B cell (primary cell): ENCODE measurements at regions not wholly inside any gene's neighbourhood (a gene's known extent, or its start where the extent isn't known, plus 50 kb on each side); places are given as distances from the start of the nearest gene placed in this dataset.

ENCODE experiments used
- ATAC-seq: fragments of 200-7000 bp; cut with Tn5 transposase; one replicate; pipeline ENCODE4 v1.10.0; 2021; ENCODE audit warnings: low read depth, mild to moderate bottlenecking, moderate number of reproducible peaks, moderate library complexity
- CTCF ChIA-PET: fragments of 350-600 bp; sonication (Branson Sonifier 250); formaldehyde crosslinking; loops from one replicate; lab custom pipeline; 2021; ENCODE audit warnings: antibody characterized with exemption, inconsistent platforms; lab: Charles Lee
- POLR2A ChIA-PET: fragments of 350-600 bp; sonication (Branson Sonifier 250); formaldehyde crosslinking; loops from one replicate; lab custom pipeline; 2021; ENCODE audit warnings: antibody characterized with exemption; lab: Charles Lee
- DNase-seq: peaks from one replicate; pipeline ENCODE4 v3.0.0; 2013
- H2AFZ ChIP-seq: 2 replicates; pipeline ENCODE4 v1.6.1; 2012; ENCODE audit warnings: mild to moderate bottlenecking, low read depth, low read length; ENCODE audit not compliant: insufficient read depth, poor library complexity, severe bottlenecking
- H3K27ac ChIP-seq, 2 donors: 1 replicate in 1 of 2; 2 replicates in 1 of 2; pipeline ENCODE4 v1.5.1; 2012 to 2013; ENCODE audit warnings: low read length in 2 of 2, mild to moderate bottlenecking in 2 of 2, moderate library complexity in 1 of 2
- H3K27me3 ChIP-seq, 4 experiments: fragments of 200-600 bp in 1 of 4; sonication (generic) in 1 of 4; replicated peaks in 1 of 4; 1 replicate in 2 of 4; 2 replicates in 2 of 4; pipeline versions ENCODE4 v1.6.1 to v1.7.0; 2013 to 2016; ENCODE audit warnings: low read length in 3 of 4, mild to moderate bottlenecking in 2 of 4, mixed read lengths in 1 of 4, moderate library complexity in 1 of 4; ENCODE audit not compliant: insufficient read depth in 4 of 4, control insufficient read depth in 3 of 4; ENCODE audit errors: control extremely low read depth in 1 of 4
- H3K36me3 ChIP-seq, 2 experiments: replicated peaks in 1 of 2; 1 replicate in 1 of 2; 2 replicates in 1 of 2; pipeline versions ENCODE4 v1.6.1 to v1.7.1; 2013; ENCODE audit warnings: low read length in 1 of 2; ENCODE audit not compliant: insufficient read depth in 2 of 2, control insufficient read depth in 1 of 2; ENCODE audit errors: control extremely low read depth in 1 of 2, extremely low read depth in 1 of 2
- H3K4me1 ChIP-seq, 2 donors: fragments of 200-600 bp in 1 of 2; sonication (generic) in 1 of 2; 1 replicate in 1 of 2; 2 replicates in 1 of 2; pipeline versions ENCODE4 v1.5.1 to v1.6.1; 2013 to 2017; ENCODE audit warnings: low read length in 2 of 2; ENCODE audit not compliant: control insufficient read depth in 2 of 2, insufficient read depth in 2 of 2
- H3K4me2 ChIP-seq: replicated peaks from 2 replicates; pipeline ENCODE3; 2012; ENCODE audit warnings: mild to moderate bottlenecking, low read depth, low read length; ENCODE audit not compliant: poor library complexity, severe bottlenecking
- H3K4me3 ChIP-seq, 5 experiments: fragments of 200-600 bp in 1 of 5; sonication (generic) in 1 of 5; 1 replicate in 3 of 5; 2 replicates in 2 of 5; pipeline versions ENCODE4 v1.5.1 to v1.7.0; 2011 to 2016; ENCODE audit warnings: low read length in 4 of 5, mild to moderate bottlenecking in 4 of 5, low read depth in 2 of 5, control low read depth in 1 of 5, moderate library complexity in 1 of 5; ENCODE audit not compliant: insufficient read depth in 1 of 5; ENCODE audit errors: control extremely low read depth in 1 of 5, extremely low read depth in 1 of 5
- H3K79me2 ChIP-seq: fragments of 200-600 bp; sonication (generic); one replicate; pipeline ENCODE4 v1.6.0; 2016; ENCODE audit warnings: low read length; ENCODE audit not compliant: control insufficient read depth, insufficient read depth
- H3K9ac ChIP-seq: fragments of 200-600 bp; sonication (generic); 2 replicates; pipeline ENCODE4 v1.6.1; 2017; ENCODE audit warnings: mild to moderate bottlenecking, low read length, moderate library complexity
- H3K9me3 ChIP-seq, 3 donors: one replicate each; pipeline versions ENCODE4 v1.6.1 to v1.7.1; 2013; ENCODE audit warnings: low read length in 2 of 3; ENCODE audit not compliant: control insufficient read depth in 2 of 3, insufficient read depth in 1 of 3; ENCODE audit errors: control extremely low read depth in 1 of 3
- H4K20me1 ChIP-seq: 2 replicates; pipeline ENCODE4 v1.6.0; 2012; ENCODE audit warnings: mild to moderate bottlenecking, low read length; ENCODE audit not compliant: insufficient read depth, control insufficient read depth, poor library complexity, severe bottlenecking
- H3K27ac Mint-ChIP-seq: one replicate; pipeline ENCODE4 v1.8.0; 2021; ENCODE audit warnings: mixed read lengths
- H3K27me3 Mint-ChIP-seq: one replicate; pipeline ENCODE4 v1.8.0; 2021; ENCODE audit warnings: mixed read lengths
- H3K4me1 Mint-ChIP-seq: one replicate; pipeline ENCODE4 v1.8.0; 2021; ENCODE audit warnings: mixed read lengths
- H3K4me3 Mint-ChIP-seq: one replicate; pipeline ENCODE4 v1.8.0; 2021; ENCODE audit warnings: mixed read lengths
- H3K9me3 Mint-ChIP-seq: one replicate; pipeline ENCODE4 v1.8.0; 2022; ENCODE audit warnings: mixed read lengths; ENCODE audit not compliant: insufficient read depth
- CTCF ChIP-seq: fragments of 200-600 bp; IDR thresholded peaks from one replicate; pipeline ENCODE4 v1.8.0; 2022; ENCODE audit warnings: antibody characterized with exemption, mild to moderate bottlenecking
- EZH2 ChIP-seq: IDR thresholded peaks from 2 replicates; pipeline ENCODE4 v1.6.1; 2012; ENCODE audit warnings: borderline replicate concordance, low read depth, mild to moderate bottlenecking, moderate library complexity, low read length; ENCODE audit not compliant: insufficient read depth, poor library complexity, severe bottlenecking
- WGBS: methylation state at CpG from one replicate; pipeline ENCODE4 v1.1.5; 2013; ENCODE audit warnings: missing lambda C conversion rate; ENCODE audit not compliant: insufficient coverage; 5-methylcytosine and 5-hydroxymethylcytosine counted together
- intact Hi-C: fragments of 100-400 bp; cut with micrococcal nuclease; formaldehyde crosslinking; loops from one replicate; pipeline ENCODE4 v1.10.0; 2022

DNA sequence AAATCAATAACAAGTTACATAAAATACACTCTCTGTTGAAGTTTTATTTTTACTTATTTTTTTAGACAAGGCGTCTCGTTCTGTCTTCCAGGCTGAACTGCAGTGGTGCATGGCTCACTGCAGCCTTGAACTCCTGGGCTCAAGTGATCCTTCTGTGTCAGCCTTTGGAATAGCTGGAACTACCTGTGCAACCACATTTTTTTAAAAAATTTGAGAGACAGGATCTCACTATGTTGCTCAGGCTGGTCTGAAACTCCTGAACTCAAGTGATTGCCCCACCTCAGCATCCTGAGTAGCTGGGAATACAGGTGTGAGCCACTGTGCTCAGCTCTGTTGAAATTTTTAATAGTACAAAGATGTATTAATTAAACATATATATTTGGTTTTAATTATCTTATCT is 614.3 kb upstream of the ARRDC4 start:
- no peak overlapping the region for H3K27ac ChIP-seq
- no peaks in the 10 kb centered on the region for H3K79me2 ChIP-seq
- no peaks in the 10 kb centered on the region for H3K4me1 ChIP-seq
- Mint-ChIP-seq H3K4me1 (no peaks in the 10 kb centered on the region), H3K27me3 (no peaks in the 10 kb centered on the region), H3K9me3 (peaks cover 8% of the 10 kb centered on the region), H3K4me3 (no peak overlapping the region), H3K27ac (no peak overlapping the region)
- WGBS, result 92% methylated on average over 2 of the region's 2 CpGs
- H3K27me3 ChIP-seq, result no peaks in the 10 kb centered on the region
- H3K4me2 ChIP-seq, result no peak overlapping the region
- ChIA-PET CTCF (no interaction called here), POLR2A (no interaction called here)
- H3K9ac ChIP-seq, result no peak overlapping the region
- H2AFZ ChIP-seq, result no peak overlapping the region
- ATAC-seq (no peak), DNase-seq (no peak)
- no peaks in the 10 kb centered on the region for H3K36me3 ChIP-seq
- H3K4me3 ChIP-seq, result no peak overlapping the region
- no peaks in the 10 kb centered on the region for H4K20me1 ChIP-seq
- no peaks in the 10 kb centered on the region for H3K9me3 ChIP-seq
- intact Hi-C loops, result no loop called here
- TF ChIP-seq EZH2 (no peak), CTCF (no peak)

DNA sequence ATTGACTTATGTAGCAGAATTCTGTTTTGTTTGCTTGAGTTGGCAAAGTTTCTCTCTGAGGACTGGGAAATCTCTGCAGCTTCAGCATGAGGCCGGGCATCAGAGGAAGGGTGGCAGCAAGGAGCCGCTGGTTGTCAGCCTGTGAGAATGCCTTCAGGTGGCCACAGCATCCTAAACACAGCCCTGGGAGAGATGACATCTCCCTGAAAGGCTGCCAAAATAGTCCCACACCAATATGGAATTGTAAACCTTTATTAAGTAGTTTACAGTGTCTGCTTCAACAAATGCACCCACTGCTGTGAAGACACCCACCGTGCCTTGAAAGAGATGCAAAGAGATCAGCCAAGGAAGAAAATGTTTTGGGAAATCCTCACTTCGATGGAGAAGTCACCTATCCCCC is 609.7 kb upstream of the ARRDC4 start:
- H3K27ac ChIP-seq, result no peak overlapping the region
- no peaks in the 10 kb centered on the region for H3K79me2 ChIP-seq
- ChIA-PET POLR2A (no interaction called here), CTCF (no interaction called here)
- Mint-ChIP-seq H3K27me3 (no peaks in the 10 kb centered on the region), H3K9me3 (peaks cover 8% of the 10 kb centered on the region), H3K4me1 (no peaks in the 10 kb centered on the region), H3K4me3 (no peak overlapping the region), H3K27ac (no peak overlapping the region)
- H3K4me3 ChIP-seq, result no peak overlapping the region
- no peaks in the 10 kb centered on the region for H3K9me3 ChIP-seq
- ATAC-seq, result no peak
- H4K20me1 ChIP-seq, result no peaks in the 10 kb centered on the region
- intact Hi-C loops, result no loop called here
- H3K27me3 ChIP-seq, result no peaks in the 10 kb centered on the region
- no peak overlapping the region for H2AFZ ChIP-seq
- WGBS, result 50% methylated on average over 1 of the region's 4 CpGs
- no peaks in the 10 kb centered on the region for H3K4me1 ChIP-seq
- H3K4me2 ChIP-seq, result no peak overlapping the region
- TF ChIP-seq EZH2 (no peak), CTCF (no peak)
- no peaks in the 10 kb centered on the region for H3K36me3 ChIP-seq
- no peak overlapping the region for H3K9ac ChIP-seq
- no peak for DNase-seq
